K562 (cell line): ENCODE measurements at regions not wholly inside any gene's neighbourhood (a gene's known extent, or its start where the extent isn't known, plus 50 kb on each side); places are given as distances from the start of the nearest gene placed in this dataset.

Source experiments
- ATAC-seq: fragments of 200-7000 bp; cut with Tn5 transposase; 3 replicates; pipeline ENCODE4 v1.9.1; 2020; ENCODE audit warnings: moderate library complexity
- BruUV-seq: library from RNA; stranded (reverse); fragments of 400-500 nt; replicated peaks from 2 replicates; lab custom pipeline; 2021; lab: Mats Ljungman, UMichigan
- CTCF ChIA-PET: fragments of 300-600 bp; formaldehyde crosslinking; extraction: SDS; loops from one replicate; lab custom pipeline; 2021; ENCODE audit warnings: low intra/inter-chr PET ratio; lab: Yijun Ruan, JAX
- POLR2A ChIA-PET: fragments of 300-600, 350-650 bp; sonication (Branson Sonifier 250); formaldehyde crosslinking; extraction: SDS; loops from one replicate; lab custom pipeline; 2021; ENCODE audit warnings: antibody characterized with exemption, inconsistent platforms; lab: Yijun Ruan, JAX
- DNase-seq, 4 experiments: peaks; one replicate each; pipeline versions ENCODE4 v3.0.0 to v3.0.0-alpha.2; 2011 to 2018; ENCODE audit warnings: low spot score in 3 of 4, mixed read lengths in 3 of 4; ENCODE audit errors: extremely low read depth in 1 of 4
- FAIRE-seq: peaks from 2 replicates; lab custom pipeline; 2011; peaks lifted over from hg19 to GRCh38; lab: Jason Lieb, UNC
- H2AFZ ChIP-seq: 2 replicates; pipeline ENCODE4 v1.6.0; 2011; ENCODE audit warnings: low read depth, low read length, control low read depth, inconsistent platforms
- H3K27ac ChIP-seq: fragments of 200-600 bp; 3 replicates; pipeline ENCODE4 v1.8.0; 2011; ENCODE audit warnings: low read depth, mild to moderate bottlenecking, control low read depth, inconsistent platforms, low read length, moderate library complexity, mixed read lengths; ENCODE audit errors: extremely low read depth
- H3K27me3 ChIP-seq, 2 experiments: fragments of 300-600 bp in 1 of 2; 2 replicates in 1 of 2; 3 replicates in 1 of 2; pipeline versions ENCODE4 v1.6.0 to v1.8.0; 2011; ENCODE audit warnings: inconsistent platforms in 2 of 2, low read length in 2 of 2, mild to moderate bottlenecking in 1 of 2, mixed read lengths in 1 of 2, moderate library complexity in 1 of 2; ENCODE audit not compliant: control insufficient read depth in 2 of 2, insufficient read depth in 2 of 2
- H3K36me3 ChIP-seq: fragments of 300-600 bp; 3 replicates; pipeline ENCODE4 v1.8.0; 2011; ENCODE audit warnings: mild to moderate bottlenecking, low read length, inconsistent platforms; ENCODE audit not compliant: control insufficient read depth, insufficient read depth
- H3K4me1 ChIP-seq, 2 experiments: fragments of 200-600 bp in 1 of 2; replicated peaks in 1 of 2; 2 replicates in 1 of 2; 3 replicates in 1 of 2; pipeline versions ENCODE4 v1.5.1 to v1.8.0; 2011; ENCODE audit warnings: inconsistent platforms in 2 of 2, low read length in 2 of 2, mild to moderate bottlenecking in 1 of 2, mixed read lengths in 1 of 2, moderate library complexity in 1 of 2; ENCODE audit not compliant: control insufficient read depth in 2 of 2, insufficient read depth in 2 of 2
- H3K4me2 ChIP-seq: 2 replicates; pipeline ENCODE4 v1.6.1; 2011; ENCODE audit warnings: low read length, control low read depth, inconsistent platforms, mixed read lengths; ENCODE audit not compliant: insufficient read depth
- H3K4me3 ChIP-seq: fragments of 200-600 bp; sonication (generic), shearing (Covaris generic); 2 replicates; pipeline ENCODE4 v1.5.1; 2016; ENCODE audit warnings: control low read depth, inconsistent platforms
- H3K79me2 ChIP-seq: fragments of 200-600 bp; 3 replicates; pipeline ENCODE4 v1.8.0; 2011; ENCODE audit warnings: low read length, inconsistent platforms; ENCODE audit not compliant: control insufficient read depth, insufficient read depth
- H3K9ac ChIP-seq, 2 experiments: 2 replicates each; pipeline versions ENCODE4 v1.6.0 to v1.6.1; 2011; ENCODE audit warnings: low read depth in 2 of 2, low read length in 2 of 2, control low read depth in 1 of 2, inconsistent platforms in 1 of 2, mild to moderate bottlenecking in 1 of 2, mixed read lengths in 1 of 2; ENCODE audit not compliant: insufficient read depth in 1 of 2
- H3K9me1 ChIP-seq: one replicate; pipeline ENCODE4 v1.6.0; 2011; ENCODE audit warnings: inconsistent platforms, mild to moderate bottlenecking, low read length, moderate library complexity; ENCODE audit not compliant: control insufficient read depth, insufficient read depth
- H3K9me3 ChIP-seq: replicated peaks from 2 replicates; pipeline ENCODE4 v1.5.1; 2011; ENCODE audit warnings: low read depth, low read length, inconsistent platforms; ENCODE audit not compliant: control insufficient read depth, insufficient read depth
- H4K20me1 ChIP-seq: replicated peaks from 2 replicates; pipeline ENCODE4 v1.6.1; 2011; ENCODE audit warnings: low read length, inconsistent platforms, mixed read lengths; ENCODE audit not compliant: control insufficient read depth, insufficient read depth
- BRD4 ChIP-seq: fragments of 200-600 bp; sonication (generic); IDR thresholded peaks from 2 replicates; pipeline ENCODE4 v1.6.1; 2017; ENCODE audit warnings: inconsistent platforms
- CHD1 ChIP-seq: fragments of 200-600 bp; sonication (generic); IDR thresholded peaks from one replicate; pipeline ENCODE4 v1.6.1; 2012; ENCODE audit warnings: mild to moderate bottlenecking, moderate library complexity, low read length, inconsistent platforms
- DNMT1 ChIP-seq: fragments of 450-650 bp; IDR thresholded peaks from 2 replicates; pipeline ENCODE4 v1.6.1; 2016; ENCODE audit warnings: antibody characterized with exemption, mild to moderate bottlenecking
- E4F1 ChIP-seq: fragments of 250-450 bp; sonication (Bioruptor Pico); IDR thresholded peaks from 2 replicates; pipeline ENCODE4 v1.5.0; 2021; ENCODE audit warnings: mild to moderate bottlenecking, borderline replicate concordance
- GMEB1 ChIP-seq: fragments of 250-450 bp; sonication (Bioruptor Pico); IDR thresholded peaks from 2 replicates; pipeline ENCODE4 v1.4.0; 2020; ENCODE audit warnings: mild to moderate bottlenecking
- HLTF ChIP-seq: fragments of 450-650 bp; IDR thresholded peaks from 2 replicates; pipeline ENCODE4 v1.6.1; 2016
- POLR2A ChIP-seq: fragments of 450-650 bp; conservative IDR thresholded peaks from 2 replicates; pipeline ENCODE4 v1.6.1; 2016
- PTBP1 ChIP-seq: fragments of 200-400 bp; formaldehyde crosslinking; IDR thresholded peaks from 2 replicates; pipeline ENCODE4 v1.6.1; 2017; ENCODE audit warnings: low read depth, low read length
- RAD21 ChIP-seq, 2 experiments: fragments of 250-450 bp in 1 of 2; fragments of 450-650 bp in 1 of 2; sonication (Bioruptor Pico) in 1 of 2; formaldehyde crosslinking in 1 of 2; IDR thresholded peaks in 1 of 2; conservative IDR thresholded peaks in 1 of 2; 2 replicates each; pipeline versions ENCODE4 v1.4.0 to v1.8.0; 2020 to 2022; ENCODE audit warnings: mild to moderate bottlenecking in 2 of 2, moderate library complexity in 1 of 2
- SNRNP70 ChIP-seq: fragments of 200-400 bp; formaldehyde crosslinking; optimal IDR thresholded peaks from 2 replicates; pipeline ENCODE3; 2017; ENCODE audit warnings: low read depth, low read length
- SRSF7 ChIP-seq: fragments of 200-400 bp; formaldehyde crosslinking; optimal IDR thresholded peaks from 2 replicates; pipeline ENCODE3; 2017; ENCODE audit warnings: mild to moderate bottlenecking, low read depth, low read length
- ZNF436 ChIP-seq: fragments of 250-450, 450-650 bp; sonication (Bioruptor Pico); formaldehyde crosslinking; IDR thresholded peaks from 2 replicates; pipeline ENCODE4 v1.7.0; 2020; ENCODE audit warnings: mild to moderate bottlenecking
- ZNF699 ChIP-seq: fragments of 250-450 bp; sonication (Bioruptor Pico); IDR thresholded peaks from 2 replicates; pipeline ENCODE4 v1.8.0; 2021; ENCODE audit warnings: mild to moderate bottlenecking, moderate library complexity; ENCODE audit not compliant: insufficient replicate concordance
- ZSCAN32 ChIP-seq: fragments of 450-650 bp; formaldehyde crosslinking; IDR thresholded peaks from 2 replicates; pipeline ENCODE4 v1.4.0; 2020; ENCODE audit warnings: mild to moderate bottlenecking, moderate library complexity
- WGBS: fragments of 100-300 bp; shearing (Covaris generic); methylation state at CpG from one replicate; pipeline ENCODE4 v1.1.6; 2016; ENCODE audit warnings: low coverage, mixed read lengths; ENCODE audit not compliant: insufficient coverage; ENCODE audit errors: missing lambda C conversion rate; 5-methylcytosine and 5-hydroxymethylcytosine counted together
- in situ Hi-C: fragments of 300-500 bp; cut with MboI; formaldehyde crosslinking; loops from 4 replicates; pipeline ENCODE4 v1.15.0; 2018; ENCODE audit warnings: inconsistent platforms, mixed read lengths
- intact Hi-C: fragments of 100-400 bp; cut with micrococcal nuclease; formaldehyde crosslinking; loops from 2 replicates; pipeline ENCODE4 v1.14.2; 2022

- H3K27me3 ChIP-seq: no peaks in the 10 kb centered on the region
- H3K36me3 ChIP-seq: no peaks in the 10 kb centered on the region
- H3K27ac ChIP-seq: no peak overlapping the region
- ATAC-seq (no peak), FAIRE-seq (no peak), DNase-seq (no peak)
- H3K4me1 ChIP-seq: no peaks in the 10 kb centered on the region
- intact Hi-C loops: no loop called here
- H4K20me1 ChIP-seq: no peaks in the 10 kb centered on the region
- BruUV-seq: no TSS peak
- no peak overlapping the region for H2AFZ ChIP-seq
- WGBS: 0% methylated on average over 3 of the region's 3 CpGs
- H3K4me2 ChIP-seq: no peak overlapping the region
- CTCF ChIA-PET: no interaction called here
- no peaks in the 10 kb centered on the region for H3K9me1 ChIP-seq
- in situ Hi-C loops: no loop called here
- H3K9ac ChIP-seq: no peak overlapping the region
- no peak overlapping the region for H3K4me3 ChIP-seq
- no peaks in the 10 kb centered on the region for H3K79me2 ChIP-seq
- no peak for TF ChIP-seq SNRNP70
- no peaks in the 10 kb centered on the region for H3K9me3 ChIP-seq
- POLR2A ChIA-PET: no interaction called here
Observed at GRCh38 chr13:79645569-79645968, 164.6 kb downstream of the NDFIP2 start.

GRCh38 chr13:79642596-79642995 lies 161.6 kb downstream of the NDFIP2 start:
- ChIA-PET POLR2A (no interaction called here), CTCF (no interaction called here)
- Histone ChIP-seq H3K79me2 (no peaks in the 10 kb centered on the region), H3K27me3 (no peaks in the 10 kb centered on the region), H4K20me1 (no peaks in the 10 kb centered on the region), H3K36me3 (no peaks in the 10 kb centered on the region), H3K4me1 (no peaks in the 10 kb centered on the region), H3K9ac (no peak overlapping the region), H3K9me3 (no peaks in the 10 kb centered on the region), H2AFZ (no peak overlapping the region), H3K9me1 (no peaks in the 10 kb centered on the region), H3K4me2 (no peak overlapping the region), H3K4me3 (no peak overlapping the region), H3K27ac (no peak overlapping the region)
- no TSS peak for BruUV-seq
- no peak for DNase-seq
- ATAC-seq: no peak
- in situ Hi-C loops: no loop called here
- intact Hi-C loops: no loop called here
- WGBS: 0% methylated on average over 2 of the region's 3 CpGs
- FAIRE-seq: no peak
- no peak for TF ChIP-seq PTBP1
- TF ChIP-seq ZSCAN32 (CRISPR knock-in tag): no peak
- TF ChIP-seq DNMT1: no peak
- TF ChIP-seq ZNF436: no peak
- no peak for TF ChIP-seq HLTF
- TF ChIP-seq SRSF7: no peak
- TF ChIP-seq RAD21 (CRISPR knock-in tag; conservative IDR thresholded peaks at IDR 0.05 in 1 of 2, IDR thresholded peaks at IDR 0.05 in 1 of 2): no peak
- TF ChIP-seq POLR2A: no peak
- no peak for TF ChIP-seq ZNF699
- TF ChIP-seq BRD4: no peak
- no peak for TF ChIP-seq GMEB1 (CRISPR knock-in tag)
- no peak for TF ChIP-seq CHD1
- TF ChIP-seq E4F1 (CRISPR knock-in tag): no peak
